Neural cell (in vitro differentiated cells): ENCODE measurements at regions not wholly inside any gene's neighbourhood (a gene's known extent, or its start where the extent isn't known, plus 50 kb on each side); places are given as distances from the start of the nearest gene placed in this dataset.

Source experiments
- H2AFZ ChIP-seq: fragments of 200-600, 300-800 bp; sonication (generic), shearing (Covaris generic); 2 replicates; pipeline ENCODE4 v1.6.0; 2014; ENCODE audit warnings: low read depth, mild to moderate bottlenecking, antibody characterized with exemption, low read length, moderate library complexity
- H3F3A ChIP-seq: fragments of 200-600 bp; shearing (Covaris generic); 2 replicates; pipeline ENCODE4 v1.6.1; 2016; ENCODE audit warnings: mild to moderate bottlenecking, moderate library complexity, mixed read lengths, antibody characterized with exemption, low read length; ENCODE audit not compliant: insufficient read depth, poor library complexity, severe bottlenecking
- H3K27ac ChIP-seq: fragments of 200-600, 300-800 bp; sonication (generic), shearing (Covaris generic); 2 replicates; pipeline ENCODE4 v1.5.1; 2014; ENCODE audit warnings: mild to moderate bottlenecking, low read length, moderate library complexity
- H3K27me3 ChIP-seq: fragments of 300-800, 200-600 bp; sonication (generic), shearing (Covaris generic); 2 replicates; pipeline ENCODE4 v1.6.0; 2014; ENCODE audit warnings: mild to moderate bottlenecking, low read depth, low read length, moderate library complexity; ENCODE audit not compliant: insufficient read depth
- H3K36me3 ChIP-seq: fragments of 300-800, 200-600 bp; sonication (generic), shearing (Covaris generic); 2 replicates; pipeline ENCODE4 v1.5.1; 2014; ENCODE audit warnings: mild to moderate bottlenecking, antibody characterized with exemption, low read length, moderate library complexity; ENCODE audit not compliant: insufficient read depth
- H3K4me2 ChIP-seq: fragments of 300-800, 200-600 bp; sonication (generic), shearing (Covaris generic); 2 replicates; pipeline ENCODE4 v1.6.0; 2014; ENCODE audit warnings: mild to moderate bottlenecking, low read length
- H3K4me3 ChIP-seq: fragments of 300-800, 200-600 bp; sonication (generic), shearing (Covaris generic); 2 replicates; pipeline ENCODE4 v1.5.1; 2014; ENCODE audit warnings: mild to moderate bottlenecking, low read length, moderate library complexity
- H3K79me2 ChIP-seq: fragments of 200-600 bp; shearing (Covaris generic); replicated peaks from 2 replicates; pipeline ENCODE4 v1.6.0; 2014; ENCODE audit warnings: mild to moderate bottlenecking, low read length, moderate library complexity; ENCODE audit not compliant: insufficient read depth
- H3K9ac ChIP-seq: fragments of 300-800, 200-600 bp; sonication (generic), shearing (Covaris generic); 2 replicates; pipeline ENCODE4 v1.6.1; 2016; ENCODE audit warnings: mild to moderate bottlenecking, low read length, mixed read lengths
- H3K9me2 ChIP-seq: fragments of 200-600 bp; shearing (Covaris generic); 2 replicates; pipeline ENCODE4 v1.6.1; 2016; ENCODE audit warnings: mild to moderate bottlenecking, low read length, mixed read lengths; ENCODE audit not compliant: insufficient read depth
- H3K9me3 ChIP-seq: fragments of 200-600, 300-800 bp; sonication (generic), shearing (Covaris generic); 2 replicates; pipeline ENCODE4 v1.6.1; 2016; ENCODE audit warnings: mild to moderate bottlenecking, mixed run types, low read length, moderate library complexity, mixed read lengths
- H4K20me1 ChIP-seq: fragments of 200-600 bp; shearing (Covaris generic); 2 replicates; pipeline ENCODE4 v1.6.1; 2016; ENCODE audit warnings: mild to moderate bottlenecking, mixed run types; ENCODE audit not compliant: insufficient read depth
- CTCF ChIP-seq: fragments of 450-650 bp; IDR thresholded peaks from 2 replicates; pipeline ENCODE4 v1.5.1; 2014; ENCODE audit warnings: antibody characterized with exemption, mild to moderate bottlenecking, moderate library complexity; ENCODE audit not compliant: poor library complexity, severe bottlenecking
- EP300 ChIP-seq: fragments of 450-650 bp; conservative IDR thresholded peaks from 2 replicates; pipeline ENCODE4 v1.6.1; 2014; ENCODE audit warnings: antibody characterized with exemption, mild to moderate bottlenecking, moderate library complexity; ENCODE audit not compliant: poor library complexity, severe bottlenecking
- EZH2 ChIP-seq: fragments of 200-600, 300-800 bp; shearing (Covaris generic), sonication (generic); IDR thresholded peaks from 2 replicates; pipeline ENCODE4 v1.6.1; 2014; ENCODE audit warnings: antibody characterized with exemption, low read length, borderline replicate concordance, mild to moderate bottlenecking; ENCODE audit not compliant: insufficient read depth, poor library complexity, severe bottlenecking
- MXI1 ChIP-seq: fragments of 450-650 bp; conservative IDR thresholded peaks from 2 replicates; pipeline ENCODE4 v1.6.1; 2014; ENCODE audit warnings: antibody characterized with exemption, mild to moderate bottlenecking; ENCODE audit not compliant: poor library complexity, severe bottlenecking
- POLR2AphosphoS5 ChIP-seq: IDR thresholded peaks from 2 replicates; pipeline ENCODE4 v1.6.1; 2012
- RAD21 ChIP-seq: fragments of 450-650 bp; conservative IDR thresholded peaks from 2 replicates; pipeline ENCODE4 v1.6.1; 2014; ENCODE audit warnings: antibody characterized with exemption, mild to moderate bottlenecking, moderate library complexity
- REST ChIP-seq: IDR thresholded peaks from 2 replicates; pipeline ENCODE4 v1.6.1; 2012; ENCODE audit warnings: borderline replicate concordance
- SMC3 ChIP-seq: fragments of 450-650 bp; conservative IDR thresholded peaks from 2 replicates; pipeline ENCODE4 v1.6.1; 2014; ENCODE audit warnings: antibody characterized with exemption, mild to moderate bottlenecking, moderate library complexity; ENCODE audit not compliant: poor library complexity
- TAF1 ChIP-seq: IDR thresholded peaks from 2 replicates; pipeline ENCODE4 v1.6.1; 2012; ENCODE audit warnings: low read depth

DNA sequence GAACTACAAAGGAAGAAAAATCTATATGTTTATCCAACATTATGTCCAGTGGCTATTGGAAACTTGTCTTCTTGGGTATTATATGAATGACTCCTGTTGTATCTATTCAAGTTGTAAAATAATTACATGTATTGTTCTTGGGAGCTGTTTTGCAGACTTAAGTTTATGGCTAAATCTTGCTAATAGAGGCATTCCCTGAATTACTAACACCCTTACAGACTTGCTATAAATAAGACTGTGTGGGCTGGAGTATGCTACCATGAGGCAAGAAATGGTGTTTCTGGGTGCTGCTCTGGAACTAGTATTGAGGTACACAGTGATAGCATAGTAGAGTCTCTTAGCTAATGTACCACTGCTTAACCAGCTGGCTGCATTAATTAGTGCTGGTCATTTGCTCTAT, 155.1 kb downstream of the HIPK3 start:
- no peak overlapping the region for H2AFZ ChIP-seq
- no peaks in the 10 kb centered on the region for H4K20me1 ChIP-seq
- H3K4me3 ChIP-seq = no peak overlapping the region
- no peaks in the 10 kb centered on the region for H3K9me3 ChIP-seq
- H3K4me2 ChIP-seq = no peak overlapping the region
- H3K79me2 ChIP-seq = no peaks in the 10 kb centered on the region
- H3F3A ChIP-seq = no peaks in the 10 kb centered on the region
- H3K9me2 ChIP-seq = no peaks in the 10 kb centered on the region
- H3K27ac ChIP-seq = no peak overlapping the region
- no peaks in the 10 kb centered on the region for H3K36me3 ChIP-seq
- H3K27me3 ChIP-seq = no peaks in the 10 kb centered on the region
- TF ChIP-seq CTCF (no peak), SMC3 (no peak), TAF1 (no peak)
- no peak overlapping the region for H3K9ac ChIP-seq

GRCh38 chr11:33411751-33412150, 154.6 kb downstream of the HIPK3 start:
- no peaks in the 10 kb centered on the region for H3K9me3 ChIP-seq
- H3K9ac ChIP-seq = no peak overlapping the region
- H3F3A ChIP-seq = no peaks in the 10 kb centered on the region
- TF ChIP-seq TAF1 (no peak), POLR2AphosphoS5 (no peak), SMC3 (no peak), CTCF (no peak), EZH2 (no peak), EP300 (no peak), REST (no peak), RAD21 (no peak), MXI1 (no peak)
- H2AFZ ChIP-seq = no peak overlapping the region
- no peaks in the 10 kb centered on the region for H3K9me2 ChIP-seq
- no peak overlapping the region for H3K4me3 ChIP-seq
- no peaks in the 10 kb centered on the region for H4K20me1 ChIP-seq
- H3K4me2 ChIP-seq = no peak overlapping the region
- no peaks in the 10 kb centered on the region for H3K79me2 ChIP-seq
- H3K27ac ChIP-seq = no peak overlapping the region
- no peaks in the 10 kb centered on the region for H3K36me3 ChIP-seq
- no peaks in the 10 kb centered on the region for H3K27me3 ChIP-seq
